HG02759 (cell line): ENCODE measurements at regions not wholly inside any gene's neighbourhood (a gene's known extent, or its start where the extent isn't known, plus 50 kb on each side); places are given as distances from the start of the nearest gene placed in this dataset.
A peak's percentile ranks its signal among the peaks of the same experiment; 100 is the strongest.

ENCODE experiments used
- ATAC-seq: cut with Tn5 transposase; IDR thresholded peaks from one replicate; pipeline ENCODE4 v1.9.1; 2021; ENCODE audit warnings: mild to moderate bottlenecking, moderate library complexity; ENCODE audit not compliant: unreplicated experiment

- ATAC-seq, result no peak
These were observed 137.9 kb downstream of the BACH1 start for GRCh38 chr21:29436650-29437049.

GRCh38 chr21:29441651-29442050 is 142.9 kb downstream of the BACH1 start:
- no peak for ATAC-seq

GRCh38 chr21:29443411-29444010 is 144.8 kb downstream of the BACH1 start:
- ATAC-seq, result no peak

GRCh38 chr21:29448766-29449165 is 150.0 kb downstream of the BACH1 start:
- no peak for ATAC-seq

GRCh38 chr21:29449306-29449950 is 150.7 kb downstream of the BACH1 start:
- no peak for ATAC-seq

GRCh38 chr21:29450058-29450457 is 151.3 kb downstream of the BACH1 start:
- ATAC-seq, result no peak

- ATAC-seq, result no peak
These were observed 154.8 kb downstream of the BACH1 start for GRCh38 chr21:29453511-29453910.

- no peak for ATAC-seq
These were observed 155.5 kb downstream of the BACH1 start for GRCh38 chr21:29454179-29454578.

GRCh38 chr21:29462479-29462878 is 163.8 kb downstream of the BACH1 start:
- ATAC-seq, result peak; percentile 66

GRCh38 chr21:29465546-29465945 is 166.8 kb downstream of the BACH1 start:
- ATAC-seq, result no peak

GRCh38 chr21:29466532-29466931 is 167.8 kb downstream of the BACH1 start:
- no peak for ATAC-seq

- no peak for ATAC-seq
These were observed 171.7 kb downstream of the BACH1 start for GRCh38 chr21:29470397-29470796.

- no peak for ATAC-seq
These were observed 175.1 kb downstream of the BACH1 start for GRCh38 chr21:29473808-29474207.

GRCh38 chr21:29475329-29475728 is 176.6 kb downstream of the BACH1 start:
- no peak for ATAC-seq

- ATAC-seq, result no peak
These were observed 178.6 kb downstream of the BACH1 start for GRCh38 chr21:29477347-29477746.

- ATAC-seq, result no peak
These were observed 179.2 kb downstream of the BACH1 start for GRCh38 chr21:29477941-29478340.

GRCh38 chr21:29481081-29481480 is 182.4 kb downstream of the BACH1 start:
- no peak for ATAC-seq

GRCh38 chr21:29481641-29482040 is 182.9 kb downstream of the BACH1 start:
- ATAC-seq, result no peak

- ATAC-seq, result no peak
These were observed 187.6 kb downstream of the BACH1 start for GRCh38 chr21:29486306-29486807.
